GDM1 (cell line): ENCODE measurements at regions not wholly inside any gene's neighbourhood (a gene's known extent, or its start where the extent isn't known, plus 50 kb on each side); places are given as distances from the start of the nearest gene placed in this dataset.
"Not testable (repeated sequence)": the region's sequence is repeated elsewhere in the genome, so short reads cannot be mapped to it uniquely, and the experiment has no call there.

ENCODE experiments used
- DNase-seq: peaks from one replicate; lab custom pipeline; 2025; lab: John Stamatoyannopoulos, UW

DNA sequence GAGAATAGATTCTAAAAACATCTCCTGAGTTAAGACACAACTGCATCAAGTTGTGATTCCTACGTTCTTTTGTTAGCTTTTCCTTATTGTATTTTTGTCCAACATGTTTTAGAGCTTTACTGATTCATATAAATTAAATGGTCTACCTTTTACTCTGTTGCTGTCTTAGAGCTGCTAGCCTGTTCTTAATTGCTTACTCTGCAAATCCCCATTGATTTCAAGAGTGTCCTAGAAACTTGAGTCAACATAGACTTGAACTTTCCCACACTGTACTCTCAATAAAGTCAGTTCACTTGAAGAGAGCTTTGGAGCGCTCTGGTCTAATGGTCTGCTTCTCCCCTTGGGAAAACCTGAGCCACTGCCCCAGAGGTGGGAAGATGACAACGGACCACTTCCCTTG is 343.9 kb downstream of the CCER1 start:
- no peak for DNase-seq

DNA sequence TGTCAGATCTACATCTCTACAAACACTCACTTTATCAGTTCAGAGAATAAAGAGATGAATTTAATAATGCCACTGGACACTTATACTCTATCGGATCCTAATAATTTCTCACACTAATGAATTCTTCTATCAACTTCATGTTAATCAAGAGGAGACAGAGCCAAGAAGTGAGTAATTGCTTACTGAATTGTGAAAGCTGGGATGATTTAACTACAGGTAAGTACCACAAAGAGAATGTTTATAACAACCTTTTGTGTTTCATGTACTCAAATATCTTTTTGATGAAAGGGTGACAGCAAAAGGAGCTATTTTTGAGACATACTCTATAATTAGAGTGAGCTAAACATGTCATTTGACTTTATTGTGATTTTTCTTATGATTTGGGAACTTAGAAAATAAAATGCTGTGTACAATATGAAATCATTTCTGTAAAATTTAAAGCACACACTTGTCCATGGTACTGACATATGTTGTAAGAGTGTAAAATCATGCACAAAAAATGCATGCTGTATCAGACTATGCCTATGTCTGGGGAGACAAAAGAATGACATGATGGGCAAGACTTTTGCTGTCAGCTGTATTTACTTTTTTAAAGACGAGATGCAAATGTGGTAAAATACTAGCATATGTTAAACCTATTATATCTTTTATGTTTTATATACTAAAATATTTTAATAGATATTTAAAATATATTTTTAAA is 361.2 kb downstream of the CCER1 start:
- no peak for DNase-seq

DNA sequence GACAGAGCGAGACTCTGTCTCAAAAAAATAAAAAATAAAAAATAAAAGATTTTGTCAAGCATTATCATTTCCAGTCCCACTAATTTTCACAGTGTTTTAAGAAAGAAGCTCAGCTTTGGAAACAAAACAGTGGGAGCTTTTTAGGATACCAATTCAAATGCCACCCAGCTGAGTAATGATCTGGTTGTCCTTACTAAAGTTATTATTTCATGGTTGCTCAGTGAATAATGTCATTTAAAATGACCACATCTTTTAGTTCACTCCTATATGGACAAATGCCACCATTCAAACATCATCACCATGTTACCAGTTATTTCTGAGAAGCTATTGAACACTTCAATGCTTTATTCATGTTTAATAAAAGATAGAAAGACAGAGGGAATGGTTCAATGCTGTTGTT is 365.0 kb downstream of the CCER1 start:
- DNase-seq, result no peak

DNA sequence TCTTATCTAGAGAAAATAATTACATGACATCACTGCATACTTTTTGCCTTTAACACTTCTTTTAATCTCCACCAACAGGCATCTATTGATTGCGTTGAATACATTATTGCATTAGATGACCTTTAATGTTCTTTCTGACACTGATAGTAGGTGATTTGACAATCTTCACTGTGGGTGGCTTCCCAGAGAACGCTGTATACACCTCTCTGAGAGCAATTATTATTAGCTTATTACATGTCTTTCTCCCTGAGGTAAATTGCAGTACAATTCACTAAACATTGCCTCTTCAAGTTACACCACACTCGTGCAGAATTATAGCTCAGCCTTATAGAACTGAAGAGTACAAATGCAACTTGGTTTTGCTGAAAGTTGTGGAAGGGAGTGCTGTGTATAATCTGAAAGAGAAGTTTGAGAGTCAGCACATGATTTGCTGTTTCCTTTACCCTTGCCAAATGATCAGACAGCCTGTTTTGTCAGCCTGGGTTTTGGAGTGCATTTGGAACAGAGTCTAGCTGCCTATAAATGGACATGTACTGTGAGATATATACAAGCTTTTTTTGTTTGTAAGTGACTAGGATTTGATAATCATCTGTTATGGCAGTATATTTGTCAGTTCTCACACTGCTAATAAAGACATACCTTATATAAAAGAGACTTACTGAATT is 369.2 kb downstream of the CCER1 start:
- no peak for DNase-seq

DNA sequence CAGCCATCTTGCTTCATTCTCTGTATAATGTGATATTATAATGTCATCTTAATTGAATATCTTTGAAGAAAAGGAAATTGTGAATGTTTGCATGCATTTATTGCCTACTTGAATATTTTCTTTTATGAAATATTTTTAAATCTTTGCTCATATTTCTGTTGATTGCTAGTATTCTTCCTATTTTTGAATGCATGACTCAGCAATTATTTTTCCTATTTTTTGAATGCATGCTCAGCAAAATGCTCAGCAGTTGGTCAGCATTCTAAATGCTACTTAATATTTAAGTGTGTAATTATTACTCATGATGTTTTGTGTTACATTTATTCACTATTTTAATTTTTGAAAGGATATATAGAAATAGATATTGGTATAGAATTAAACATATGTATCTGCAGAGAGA is 378.3 kb downstream of the CCER1 start:
- no peak for DNase-seq

DNA sequence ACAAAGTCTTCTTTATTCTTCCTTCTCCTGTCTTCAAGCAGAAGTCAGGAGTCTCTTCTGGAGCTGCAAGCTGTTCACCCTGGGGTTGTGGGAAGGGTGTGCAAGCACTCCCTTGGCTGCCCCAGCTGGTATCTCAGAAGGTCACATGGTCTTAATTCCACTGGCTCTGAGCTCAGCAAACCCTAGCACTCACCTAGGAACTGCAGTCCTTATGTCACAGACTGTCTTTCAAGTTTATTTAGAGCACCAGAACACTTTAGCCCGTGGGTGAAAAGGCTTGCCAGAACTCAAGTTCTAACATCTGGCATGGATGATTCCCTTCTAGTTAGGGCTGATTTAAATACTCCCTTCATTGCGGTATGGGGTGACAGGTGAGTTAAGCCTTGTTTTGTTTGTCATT is 379.0 kb downstream of the CCER1 start:
- no peak for DNase-seq

DNA sequence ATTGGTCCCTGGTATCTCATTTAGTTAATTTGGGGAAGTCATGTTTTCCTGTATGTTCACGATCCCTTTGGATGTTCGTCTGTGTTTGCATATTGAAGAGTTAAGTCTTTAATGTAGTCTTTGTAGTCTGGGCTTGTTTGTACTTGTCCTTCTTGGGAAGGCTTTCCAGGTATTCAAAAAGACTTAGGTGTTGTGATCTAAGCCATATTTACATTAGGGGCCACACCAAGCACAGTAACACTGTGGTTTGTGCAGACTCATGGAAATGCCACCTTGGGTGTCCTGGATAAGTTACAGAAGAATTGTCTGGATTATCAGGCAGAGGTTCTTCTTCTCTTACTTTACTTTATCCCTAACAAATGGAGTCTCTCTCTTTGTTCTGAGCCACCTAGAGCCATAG is 380.3 kb downstream of the CCER1 start:
- DNase-seq, result no peak

DNA sequence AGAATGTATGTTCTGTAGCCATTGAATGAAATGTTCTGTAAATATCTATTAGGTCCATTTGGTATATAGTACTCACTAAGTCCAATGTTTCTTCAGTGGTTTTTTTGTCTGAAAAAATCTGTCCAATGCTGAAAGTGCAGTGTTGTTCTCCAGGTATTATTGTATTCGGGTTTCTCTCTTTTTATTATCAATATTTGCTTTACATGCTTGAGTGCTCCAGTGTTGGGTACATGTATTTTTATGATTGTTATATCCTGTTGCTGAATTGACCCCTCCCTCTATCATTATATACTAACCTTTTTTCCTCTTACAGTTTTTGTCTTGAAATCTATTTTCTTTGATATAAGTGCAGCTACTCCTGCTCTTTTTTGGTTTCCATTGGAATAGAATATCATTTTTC is 382.2 kb downstream of the CCER1 start:
- DNase-seq, result no peak

DNA sequence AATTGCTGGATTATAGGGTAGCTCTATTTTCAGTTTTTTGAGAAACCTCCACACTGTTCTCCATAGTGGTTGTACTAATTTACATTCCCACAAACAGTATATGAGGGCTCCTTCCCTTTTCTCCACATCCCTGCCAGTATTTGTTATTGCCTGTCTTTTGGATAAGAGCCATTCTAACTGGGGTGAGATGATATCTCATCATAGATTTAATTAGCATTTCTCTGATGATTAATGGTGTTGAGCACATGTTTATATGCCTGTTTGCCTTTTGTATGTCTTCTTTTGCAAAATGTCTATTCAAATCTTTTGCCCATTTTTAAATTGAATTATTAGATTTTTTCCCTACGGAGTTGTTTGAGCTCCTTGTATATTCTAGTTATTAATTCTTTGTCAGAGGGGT is 385.3 kb downstream of the CCER1 start:
- DNase-seq, result no peak

DNA sequence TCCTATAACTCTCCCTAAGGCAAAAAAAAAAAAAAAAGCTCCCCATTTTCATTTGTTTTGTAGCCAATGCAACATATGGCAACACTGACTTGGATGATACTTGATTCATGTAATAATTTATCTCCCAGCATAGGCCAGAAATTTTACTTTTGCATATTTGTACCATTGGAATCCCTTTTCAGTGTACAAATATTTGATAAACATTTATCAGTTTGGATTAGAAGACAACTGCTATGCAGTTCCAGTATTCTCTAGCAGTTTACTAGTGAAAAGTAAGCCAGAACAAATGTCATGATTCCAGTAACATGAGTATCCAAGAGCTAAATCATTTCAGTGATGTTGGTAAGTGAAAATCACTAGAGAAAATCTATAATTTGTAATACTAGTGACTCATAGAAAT is 392.3 kb downstream of the CCER1 start:
- DNase-seq, result no peak

DNA sequence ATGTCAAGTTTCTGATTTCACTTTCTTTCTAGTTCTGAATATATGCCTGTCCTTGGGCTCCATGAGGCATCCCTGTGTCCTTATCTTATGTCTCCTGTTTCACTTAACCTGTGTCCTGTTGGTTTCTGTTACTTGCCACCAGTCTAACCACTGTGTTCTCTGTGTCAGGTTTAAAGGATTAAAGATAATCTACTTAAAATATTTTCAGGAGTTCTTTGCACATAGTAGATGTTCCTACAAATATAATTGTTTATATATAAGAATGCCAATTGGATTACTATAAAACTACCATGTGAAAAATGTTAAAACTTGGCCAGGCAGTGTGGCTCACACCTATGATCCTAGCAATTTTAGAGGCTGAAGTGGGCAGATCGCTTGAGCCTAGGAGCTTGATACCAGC is 406.4 kb downstream of the CCER1 start:
- DNase-seq, result no peak

DNA sequence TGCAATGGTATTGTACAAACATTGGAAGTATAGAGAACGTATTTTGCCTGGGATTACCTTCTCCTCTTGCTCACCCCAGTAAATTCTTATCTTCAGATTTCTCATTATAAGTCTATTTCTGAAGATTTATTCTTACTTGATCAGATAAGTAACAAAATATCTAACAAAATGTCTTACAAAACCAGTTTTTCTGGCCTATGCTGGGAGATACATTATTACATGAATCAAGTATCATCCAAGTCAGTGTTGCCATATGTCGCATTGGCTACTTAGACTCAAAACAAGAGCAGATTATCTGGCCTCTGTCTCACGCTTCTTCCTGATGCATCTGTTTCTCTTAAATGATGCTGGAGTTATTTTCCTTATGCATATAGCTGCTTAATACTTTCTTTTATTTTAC is 408.5 kb downstream of the CCER1 start:
- no peak for DNase-seq

DNA sequence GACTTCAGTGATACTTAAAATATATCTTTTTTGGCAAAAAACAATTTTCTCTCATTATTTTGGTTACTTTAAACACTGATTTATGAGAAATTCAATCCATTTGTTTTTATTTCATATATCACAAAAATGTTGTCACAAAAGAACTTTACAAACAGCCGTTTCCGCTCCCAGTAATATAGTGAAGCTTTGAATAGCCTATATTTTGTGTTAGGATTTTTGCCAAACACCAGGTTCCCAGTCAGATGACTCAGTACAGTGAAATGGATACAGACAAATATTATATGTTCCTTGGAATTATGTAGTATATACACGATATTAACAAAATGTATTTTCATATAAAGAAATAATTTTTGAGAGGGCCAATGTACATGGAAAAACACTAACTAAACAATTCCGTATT is 411.1 kb downstream of the CCER1 start:
- no peak for DNase-seq

DNA sequence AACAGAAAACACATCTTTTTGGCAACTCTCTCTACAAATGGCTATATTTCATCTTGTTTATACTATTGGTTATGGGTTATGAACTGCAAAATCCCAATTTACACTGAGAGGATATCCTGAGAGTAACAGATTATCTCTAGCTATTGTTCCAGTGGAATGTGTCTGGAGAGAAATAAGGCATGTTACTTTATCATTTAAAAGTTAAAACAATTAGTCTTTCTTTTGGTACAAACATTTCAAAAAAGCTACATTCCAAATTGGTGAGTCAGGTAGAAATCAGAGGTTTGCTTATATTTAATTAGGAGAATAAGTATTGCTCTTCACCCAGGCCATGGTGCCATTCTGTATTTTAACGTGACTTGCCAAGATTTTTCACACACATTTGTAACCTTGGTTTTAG is 411.6 kb downstream of the CCER1 start:
- DNase-seq, result no peak

DNA sequence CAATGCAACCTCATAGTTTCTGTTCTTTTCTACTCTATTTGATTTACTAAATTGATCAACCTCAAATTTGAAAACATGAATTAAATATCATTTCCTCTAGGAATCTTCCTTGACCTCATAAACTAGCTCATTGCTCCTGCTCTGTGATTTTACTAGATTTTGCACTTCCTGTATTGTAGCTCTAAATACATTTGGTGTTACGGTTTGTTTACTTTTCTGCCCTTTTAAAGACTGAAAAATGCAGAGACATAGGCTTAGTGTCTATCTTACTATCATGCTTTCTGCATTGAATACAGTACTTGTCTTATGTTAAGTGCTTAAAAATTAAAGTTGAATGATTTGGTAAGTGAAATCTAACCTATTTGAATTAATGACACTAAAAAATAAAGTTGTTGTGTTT is 412.1 kb downstream of the CCER1 start:
- not testable (repeated sequence) for DNase-seq

DNA sequence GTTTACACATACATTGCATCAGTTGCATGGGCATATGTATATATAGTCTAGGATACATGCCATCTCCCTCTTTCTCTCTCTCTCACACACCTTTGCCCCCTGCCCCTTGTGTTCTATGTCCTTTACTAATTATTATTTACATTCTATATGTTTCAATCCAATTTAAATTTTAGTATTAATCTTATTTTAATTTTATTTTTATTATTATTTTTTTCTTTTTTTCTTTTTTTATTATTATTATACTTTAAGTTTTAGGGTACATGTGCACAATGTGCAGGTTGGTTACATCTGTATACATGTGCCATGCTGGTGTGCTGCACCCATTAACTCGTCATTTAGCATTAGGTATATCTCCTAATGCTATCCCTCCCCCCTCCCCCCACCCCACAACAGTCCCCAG is 421.1 kb downstream of the CCER1 start:
- DNase-seq, result not testable (repeated sequence)

DNA sequence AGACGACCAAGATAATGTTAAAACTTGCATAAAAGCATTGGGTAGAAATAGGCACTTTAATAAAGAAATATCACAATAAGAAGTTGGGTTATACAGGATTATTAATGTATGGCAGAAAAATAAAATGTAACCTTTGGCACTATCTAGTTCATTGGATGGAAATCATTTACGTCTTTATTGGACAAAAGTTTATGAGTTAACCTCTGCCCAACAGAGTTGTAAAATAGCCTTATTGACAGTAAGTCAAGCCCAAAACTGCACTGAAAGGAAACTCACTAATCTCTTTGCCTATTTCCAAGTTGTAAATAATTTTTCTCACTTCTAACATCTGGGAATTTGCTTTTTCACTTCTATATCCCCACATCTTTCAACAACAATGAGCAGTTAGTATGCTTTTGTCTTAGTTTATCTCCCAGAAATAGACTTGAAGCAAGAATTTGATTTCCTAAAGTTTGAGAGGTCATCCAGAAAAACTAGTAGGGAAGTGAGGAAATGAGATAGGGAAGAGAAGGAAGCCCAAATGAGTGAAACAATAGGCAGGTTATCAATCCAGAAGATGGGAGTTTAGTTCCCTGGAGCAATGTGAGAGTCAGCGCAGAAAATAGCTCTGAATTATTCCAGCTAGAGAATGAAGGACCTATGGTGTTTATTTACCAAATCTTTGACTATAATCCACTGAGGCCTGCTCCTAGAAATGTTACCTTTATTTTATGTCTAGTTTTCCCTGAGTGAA is 434.8 kb downstream of the CCER1 start:
- no peak for DNase-seq

DNA sequence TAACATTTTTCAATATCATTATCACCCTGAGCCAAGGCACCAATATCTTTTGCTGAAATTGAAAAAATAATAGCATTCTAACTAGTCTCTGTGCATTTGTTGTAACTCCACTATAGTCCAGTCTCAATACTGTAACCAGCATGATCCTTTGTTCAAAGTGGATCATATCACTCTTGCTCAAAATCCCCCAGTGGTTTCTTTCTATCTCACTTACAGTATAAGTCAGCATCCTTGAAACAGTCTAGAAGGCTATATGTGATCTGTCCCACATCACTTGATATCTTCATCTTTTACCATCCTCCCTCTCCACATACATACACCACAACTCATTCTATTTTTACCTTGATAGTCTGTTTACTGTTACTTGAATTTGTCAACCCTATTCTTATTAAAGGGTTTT is 435.7 kb downstream of the CCER1 start:
- no peak for DNase-seq

DNA sequence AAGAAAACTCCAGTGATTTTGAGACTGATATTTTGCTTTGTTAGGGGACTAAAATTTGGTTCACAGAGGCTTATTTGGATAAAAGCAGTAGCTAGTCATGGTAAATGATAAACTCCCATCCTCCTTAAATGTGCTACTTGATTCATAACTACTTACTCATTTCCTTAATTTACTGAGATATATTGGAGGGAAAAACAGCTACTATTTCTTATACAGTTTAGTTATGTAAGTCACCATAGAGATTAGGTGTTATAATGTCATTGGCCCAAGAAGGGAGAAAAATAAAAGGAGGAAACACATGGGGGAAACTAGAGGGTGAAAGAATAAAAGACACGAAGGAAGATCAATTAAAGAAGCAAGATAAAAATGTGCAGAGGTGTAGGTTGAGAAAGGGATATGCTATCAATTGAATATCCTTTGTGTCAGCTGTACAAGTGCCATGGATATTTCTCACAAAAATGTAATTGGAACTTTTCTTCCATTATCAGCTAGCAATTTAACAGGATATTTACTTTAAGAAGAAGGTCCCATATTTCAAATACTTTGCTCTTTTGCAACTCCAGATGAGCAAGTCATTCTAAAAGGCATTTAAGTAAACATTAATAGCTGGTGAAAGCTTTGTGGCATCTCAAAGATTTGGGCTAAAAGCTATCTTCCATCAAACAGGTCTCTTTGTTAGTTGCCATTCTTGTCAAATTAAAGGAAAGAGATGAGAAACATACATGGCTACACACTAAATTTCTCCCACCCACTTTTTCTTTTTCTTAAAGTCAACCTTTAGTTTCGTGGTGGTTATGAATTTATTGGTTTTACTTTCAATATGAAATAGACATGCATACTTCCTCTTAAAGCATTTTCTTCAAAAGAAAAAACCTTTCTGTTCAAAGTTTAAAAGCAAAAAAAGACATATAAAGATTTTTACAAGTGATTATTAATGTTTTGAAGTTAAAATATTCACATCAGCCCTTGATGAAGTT is 439.5 kb downstream of the CCER1 start:
- no peak for DNase-seq

DNA sequence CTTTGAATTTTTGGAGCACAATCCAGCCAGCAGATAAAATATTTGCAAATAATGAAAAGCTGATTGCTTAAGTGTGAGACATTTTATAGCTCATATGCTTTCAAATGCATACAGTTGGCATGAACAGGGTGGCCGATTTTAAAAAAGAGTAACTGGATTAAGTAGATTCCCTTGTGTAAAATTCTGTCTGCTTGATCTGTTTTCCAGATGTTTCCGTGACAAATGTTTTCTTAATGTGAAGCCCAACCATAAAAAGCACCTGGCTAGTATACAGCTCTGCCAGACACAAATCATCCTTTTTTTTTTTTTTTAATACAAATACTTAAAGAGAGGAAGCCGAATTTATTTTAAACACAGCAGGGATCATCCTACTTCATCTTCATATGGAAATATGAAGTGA is 440.7 kb downstream of the CCER1 start:
- no peak for DNase-seq

DNA sequence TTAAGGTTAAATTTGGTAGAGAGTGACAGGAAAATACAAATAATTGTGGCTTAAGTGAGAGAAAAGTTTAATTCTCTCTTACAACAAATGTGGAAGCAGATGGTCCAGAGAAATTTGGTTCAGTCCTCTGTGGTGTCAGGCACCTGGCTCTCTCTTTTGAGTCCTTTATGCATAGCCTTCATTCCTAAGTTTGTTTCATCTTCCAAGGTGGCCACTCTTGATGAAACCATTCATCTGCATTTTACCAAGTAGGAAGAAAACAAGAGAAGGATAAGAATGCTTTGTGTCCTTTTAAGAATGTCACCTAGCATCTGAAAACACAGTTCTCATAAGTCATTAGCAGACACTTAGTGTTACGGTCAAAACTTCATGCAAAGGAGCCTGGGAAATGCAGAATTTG is 442.5 kb downstream of the CCER1 start:
- DNase-seq, result no peak

DNA sequence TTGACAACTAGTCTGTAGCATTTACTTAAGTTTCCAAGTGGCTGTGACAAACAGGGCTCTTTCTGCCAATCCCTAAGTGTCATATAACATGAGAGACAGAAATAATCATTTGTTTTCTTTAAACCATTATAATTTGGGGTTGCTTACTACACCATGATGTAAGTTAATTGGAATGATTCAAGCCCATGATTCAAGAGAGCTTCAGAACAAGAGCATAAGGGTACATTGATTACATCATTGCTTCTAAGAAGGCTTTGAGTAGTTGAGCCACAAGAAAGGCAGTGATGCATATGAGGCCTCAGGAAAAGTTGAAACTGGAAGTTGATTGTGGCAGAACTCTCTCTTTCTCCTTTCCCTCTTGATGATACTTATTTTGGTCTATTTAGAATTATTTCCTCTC is 444.0 kb downstream of the CCER1 start:
- no peak for DNase-seq
